ENCODE measurements at regions not wholly inside any gene's neighbourhood (a gene's known extent, or its start where the extent isn't known, plus 50 kb on each side); places are given as distances from the start of the nearest gene placed in this dataset.

DNA sequence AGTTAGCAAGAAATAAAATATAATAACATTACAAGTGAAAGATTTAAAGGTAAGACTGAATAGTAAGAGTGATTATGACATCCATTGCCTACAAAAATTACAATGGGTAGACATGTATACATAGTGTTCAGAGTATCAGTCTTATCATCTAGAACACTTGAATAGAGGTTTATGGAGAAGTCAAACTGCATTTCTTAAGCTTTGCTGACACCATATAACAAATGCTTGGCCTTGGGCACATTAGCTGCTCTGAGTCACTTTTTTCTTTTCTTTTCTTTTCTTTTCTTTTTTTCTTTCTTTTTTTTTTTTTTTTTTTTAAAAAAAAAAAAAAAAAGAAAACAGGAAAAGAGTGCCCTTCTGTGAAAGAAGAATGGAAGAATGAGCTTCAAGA is 220.0 kb downstream of the SPCS3 start:
- no peak overlapping the region for H3K4me2 ChIP-seq (ENCODE audit: low read depth, low read length)
- no peaks in the 10 kb centered on the region for H3K27me3 ChIP-seq (replicated peaks; ENCODE audit: insufficient read depth, low read length)
- no peaks in the 10 kb centered on the region for H3K9me2 ChIP-seq (replicated peaks; ENCODE audit: insufficient read depth, low read length)
- H4K20me1 ChIP-seq (ENCODE audit: insufficient read depth, low read length) = no peaks in the 10 kb centered on the region
- H3K9ac ChIP-seq (ENCODE audit: low read length) = no peak overlapping the region
- H3K79me2 ChIP-seq (ENCODE audit: low read length) = no peaks in the 10 kb centered on the region
- no peak overlapping the region for H3K27ac ChIP-seq (ENCODE audit: low read length)
- no peak for DNase-seq
- H2AFZ ChIP-seq (ENCODE audit: low read length) = no peak overlapping the region
- H3K36me3 ChIP-seq (replicated peaks; ENCODE audit: insufficient read depth, low read length) = no peaks in the 10 kb centered on the region
- TF ChIP-seq EZH2 (optimal IDR thresholded peaks at IDR 0.05; ENCODE audit: low read depth, low read length) (no peak), EZH2phosphoT487 (IDR thresholded peaks at IDR 0.05; ENCODE audit: low read length) (no peak)
- TF ChIP-seq, protein P1, sequence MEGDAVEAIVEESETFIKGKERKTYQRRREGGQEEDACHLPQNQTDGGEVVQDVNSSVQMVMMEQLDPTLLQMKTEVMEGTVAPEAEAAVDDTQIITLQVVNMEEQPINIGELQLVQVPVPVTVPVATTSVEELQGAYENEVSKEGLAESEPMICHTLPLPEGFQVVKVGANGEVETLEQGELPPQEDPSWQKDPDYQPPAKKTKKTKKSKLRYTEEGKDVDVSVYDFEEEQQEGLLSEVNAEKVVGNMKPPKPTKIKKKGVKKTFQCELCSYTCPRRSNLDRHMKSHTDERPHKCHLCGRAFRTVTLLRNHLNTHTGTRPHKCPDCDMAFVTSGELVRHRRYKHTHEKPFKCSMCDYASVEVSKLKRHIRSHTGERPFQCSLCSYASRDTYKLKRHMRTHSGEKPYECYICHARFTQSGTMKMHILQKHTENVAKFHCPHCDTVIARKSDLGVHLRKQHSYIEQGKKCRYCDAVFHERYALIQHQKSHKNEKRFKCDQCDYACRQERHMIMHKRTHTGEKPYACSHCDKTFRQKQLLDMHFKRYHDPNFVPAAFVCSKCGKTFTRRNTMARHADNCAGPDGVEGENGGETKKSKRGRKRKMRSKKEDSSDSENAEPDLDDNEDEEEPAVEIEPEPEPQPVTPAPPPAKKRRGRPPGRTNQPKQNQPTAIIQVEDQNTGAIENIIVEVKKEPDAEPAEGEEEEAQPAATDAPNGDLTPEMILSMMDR (IDR thresholded peaks at IDR 0.05; ENCODE audit: low read length) = no peak
- no peaks in the 10 kb centered on the region for H3K4me1 ChIP-seq (ENCODE audit: low read length)
- no peak overlapping the region for H3K4me3 ChIP-seq (ENCODE audit: low read length)
- no peaks in the 10 kb centered on the region for H3F3A ChIP-seq (ENCODE audit: insufficient read depth, low read length)
- H3K9me3 ChIP-seq (replicated peaks; ENCODE audit: insufficient read depth, low read length) = no peaks in the 10 kb centered on the region

DNA sequence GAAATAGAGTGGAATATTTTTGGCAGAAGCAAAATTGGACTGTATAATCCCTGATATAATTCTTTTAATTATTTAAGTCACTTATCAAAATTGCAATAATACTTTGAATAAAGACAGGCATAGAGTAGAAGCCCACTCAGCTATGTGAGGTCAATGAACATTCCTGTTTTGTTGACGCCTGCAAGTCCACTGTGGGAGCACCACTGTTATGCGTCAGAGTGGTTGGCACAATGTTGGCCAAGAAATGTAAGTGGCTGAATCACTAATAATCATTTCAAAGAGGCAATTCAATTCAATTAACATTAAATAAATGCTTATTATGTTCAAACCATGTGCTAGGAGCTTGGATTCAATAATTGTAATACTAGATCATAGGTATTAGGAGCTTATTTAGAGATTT is 221.0 kb downstream of the SPCS3 start:
- DNase-seq = no peak
- no peaks in the 10 kb centered on the region for H3K9me3 ChIP-seq (replicated peaks; ENCODE audit: insufficient read depth, low read length)
- no peaks in the 10 kb centered on the region for H3K9me2 ChIP-seq (replicated peaks; ENCODE audit: insufficient read depth, low read length)
- no peak overlapping the region for H2AFZ ChIP-seq (ENCODE audit: low read length)
- H3K79me2 ChIP-seq (ENCODE audit: low read length) = no peaks in the 10 kb centered on the region
- no peaks in the 10 kb centered on the region for H3K4me1 ChIP-seq (ENCODE audit: low read length)
- H3F3A ChIP-seq (ENCODE audit: insufficient read depth, low read length) = no peaks in the 10 kb centered on the region
- H3K36me3 ChIP-seq (replicated peaks; ENCODE audit: insufficient read depth, low read length) = no peaks in the 10 kb centered on the region
- no peak overlapping the region for H3K9ac ChIP-seq (ENCODE audit: low read length)
- no peak overlapping the region for H3K4me3 ChIP-seq (ENCODE audit: low read length)
- no peaks in the 10 kb centered on the region for H4K20me1 ChIP-seq (ENCODE audit: insufficient read depth, low read length)
- H3K27ac ChIP-seq (ENCODE audit: low read length) = no peak overlapping the region
- TF ChIP-seq, protein P1 (IDR thresholded peaks at IDR 0.05; ENCODE audit: low read length) = no peak
- TF ChIP-seq EZH2 (optimal IDR thresholded peaks at IDR 0.05; ENCODE audit: low read depth, low read length) = no peak
- no peak for TF ChIP-seq EZH2phosphoT487 (IDR thresholded peaks at IDR 0.05; ENCODE audit: low read length)
- no peak overlapping the region for H3K4me2 ChIP-seq (ENCODE audit: low read depth, low read length)
- H3K27me3 ChIP-seq (replicated peaks; ENCODE audit: insufficient read depth, low read length) = no peaks in the 10 kb centered on the region

DNA sequence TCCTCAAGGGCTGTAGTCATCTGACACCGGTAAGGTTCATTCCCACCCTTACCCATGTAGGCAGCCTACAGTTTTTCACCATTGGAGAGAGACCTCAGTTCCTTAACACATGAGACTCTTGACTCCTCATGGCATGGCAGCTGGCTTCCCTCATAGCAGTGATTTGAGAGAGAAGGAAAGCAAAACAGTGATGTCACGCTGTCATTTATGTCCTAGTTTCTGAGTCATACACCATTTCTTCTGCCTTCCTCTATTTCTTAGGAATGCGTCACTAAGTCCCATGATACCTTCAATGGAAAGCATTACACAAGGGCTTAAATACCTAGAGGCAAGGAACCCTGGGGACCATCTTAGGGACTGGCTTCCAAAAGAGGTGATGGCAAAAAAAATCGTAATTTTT is 226.1 kb downstream of the SPCS3 start:
- Histone ChIP-seq H3K27me3 (replicated peaks; ENCODE audit: insufficient read depth, low read length) (no peaks in the 10 kb centered on the region), H2AFZ (ENCODE audit: low read length) (no peak overlapping the region), H3K36me3 (replicated peaks; ENCODE audit: insufficient read depth, low read length) (no peaks in the 10 kb centered on the region), H3K9me2 (replicated peaks; ENCODE audit: insufficient read depth, low read length) (no peaks in the 10 kb centered on the region), H4K20me1 (ENCODE audit: insufficient read depth, low read length) (no peaks in the 10 kb centered on the region), H3K9ac (ENCODE audit: low read length) (no peak overlapping the region), H3K4me3 (ENCODE audit: low read length) (no peak overlapping the region), H3K79me2 (ENCODE audit: low read length) (no peaks in the 10 kb centered on the region), H3F3A (ENCODE audit: insufficient read depth, low read length) (no peaks in the 10 kb centered on the region), H3K4me2 (ENCODE audit: low read depth, low read length) (no peak overlapping the region), H3K9me3 (replicated peaks; ENCODE audit: insufficient read depth, low read length) (no peaks in the 10 kb centered on the region), H3K27ac (ENCODE audit: low read length) (no peak overlapping the region), H3K4me1 (ENCODE audit: low read length) (no peaks in the 10 kb centered on the region)
- TF ChIP-seq EZH2phosphoT487 (IDR thresholded peaks at IDR 0.05; ENCODE audit: low read length) = no peak
- TF ChIP-seq EZH2 (optimal IDR thresholded peaks at IDR 0.05; ENCODE audit: low read depth, low read length) = no peak
- TF ChIP-seq, protein P1 (IDR thresholded peaks at IDR 0.05; ENCODE audit: low read length) = no peak
- DNase-seq = no peak
